Dendritic cell treated with granulocyte-macrophage colony-stimulating factor and Interleukin-4, amounts not matched to agents 40 ng/mL and 50 ng/mL, for 4 days (primary cell): ENCODE measurements at regions not wholly inside any gene's neighbourhood (a gene's known extent, or its start where the extent isn't known, plus 50 kb on each side); places are given as distances from the start of the nearest gene placed in this dataset.
"Not testable (repeated sequence)": the region's sequence is repeated elsewhere in the genome, so short reads cannot be mapped to it uniquely, and the experiment has no call there.

Source experiments
- H3K27ac Mint-ChIP-seq: one replicate; pipeline ENCODE4 v1.8.0; 2022; ENCODE audit warnings: mild to moderate bottlenecking, mixed read lengths
- H3K27me3 Mint-ChIP-seq: one replicate; pipeline ENCODE4 v1.8.0; 2022; ENCODE audit warnings: mild to moderate bottlenecking, mixed read lengths
- H3K36me3 Mint-ChIP-seq: one replicate; pipeline ENCODE4 v1.8.0; 2022; ENCODE audit warnings: low read depth, mixed read lengths
- H3K4me1 Mint-ChIP-seq: one replicate; pipeline ENCODE4 v1.8.0; 2022; ENCODE audit warnings: low read depth, mixed read lengths
- H3K4me3 Mint-ChIP-seq: one replicate; pipeline ENCODE4 v1.8.0; 2022; ENCODE audit warnings: mild to moderate bottlenecking, moderate library complexity, mixed read lengths
- H3K9me3 Mint-ChIP-seq: one replicate; pipeline ENCODE4 v1.8.0; 2022; ENCODE audit warnings: mixed read lengths
- intact Hi-C: fragments of 100-400 bp; cut with micrococcal nuclease; formaldehyde crosslinking; loops from one replicate; pipeline ENCODE4 v1.15.0; 2022

GRCh38 chr15:79492065-79492464 is 59.9 kb downstream of the MINAR1 start:
- H3K4me1 Mint-ChIP-seq, result no peaks in the 10 kb centered on the region
- intact Hi-C loops, result no loop called here
- H3K36me3 Mint-ChIP-seq, result no peaks in the 10 kb centered on the region
- H3K4me3 Mint-ChIP-seq, result no peak overlapping the region
- H3K9me3 Mint-ChIP-seq, result no peaks in the 10 kb centered on the region
- peaks cover 6% of the 10 kb centered on the region for H3K27me3 Mint-ChIP-seq
- no peak overlapping the region for H3K27ac Mint-ChIP-seq

- no peaks in the 10 kb centered on the region for H3K36me3 Mint-ChIP-seq
- intact Hi-C loops, result no loop called here
- H3K9me3 Mint-ChIP-seq, result no peaks in the 10 kb centered on the region
- H3K4me3 Mint-ChIP-seq, result no peak overlapping the region
- peaks cover 8% of the 10 kb centered on the region for H3K27me3 Mint-ChIP-seq
- no peak overlapping the region for H3K27ac Mint-ChIP-seq
- no peaks in the 10 kb centered on the region for H3K4me1 Mint-ChIP-seq
Measured at GRCh38 chr15:79494384-79494909, 62.3 kb downstream of the MINAR1 start.

DNA sequence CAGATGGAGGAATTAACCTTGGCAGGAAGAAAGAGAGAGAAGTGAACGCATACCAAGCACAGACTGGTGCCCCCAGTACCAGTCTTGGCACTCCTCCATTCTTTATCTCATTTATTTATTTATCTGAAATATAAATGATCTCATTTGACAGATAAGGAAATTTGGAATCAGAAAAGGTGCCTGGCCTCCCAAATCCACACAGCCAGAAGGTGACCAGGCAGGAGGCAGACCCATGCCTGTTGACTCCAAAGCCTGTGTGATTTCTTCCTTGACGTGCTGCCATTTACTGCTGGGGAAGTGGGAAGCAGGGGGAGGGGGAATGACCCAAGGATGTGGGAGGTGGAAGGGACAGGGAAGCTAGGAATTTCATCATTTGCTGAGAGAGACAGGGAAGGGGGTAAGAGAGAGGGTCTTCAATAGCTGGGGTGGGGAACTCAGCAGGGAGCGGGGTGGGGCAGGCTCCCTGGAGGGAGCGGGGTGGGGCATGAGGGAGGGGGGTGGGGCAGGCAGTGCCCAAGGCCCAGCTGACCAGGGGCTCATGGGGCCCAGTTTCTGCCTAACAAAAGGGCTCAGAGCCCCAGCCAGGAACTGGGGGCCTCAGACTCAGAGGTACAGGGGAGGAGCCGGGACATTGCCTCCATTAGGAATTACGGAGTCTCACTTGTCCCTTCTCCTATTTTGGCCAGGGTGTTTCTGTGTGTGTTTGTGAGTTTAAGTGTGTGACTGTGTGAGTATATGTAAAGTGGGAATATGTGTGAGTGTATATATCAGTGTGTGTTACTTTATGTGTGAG is 63.0 kb downstream of the MINAR1 start:
- no peaks in the 10 kb centered on the region for H3K36me3 Mint-ChIP-seq
- intact Hi-C loops, result no loop called here
- no peak overlapping the region for H3K4me3 Mint-ChIP-seq
- peaks cover 8% of the 10 kb centered on the region for H3K27me3 Mint-ChIP-seq
- H3K27ac Mint-ChIP-seq, result no peak overlapping the region
- H3K4me1 Mint-ChIP-seq, result no peaks in the 10 kb centered on the region
- no peaks in the 10 kb centered on the region for H3K9me3 Mint-ChIP-seq

DNA sequence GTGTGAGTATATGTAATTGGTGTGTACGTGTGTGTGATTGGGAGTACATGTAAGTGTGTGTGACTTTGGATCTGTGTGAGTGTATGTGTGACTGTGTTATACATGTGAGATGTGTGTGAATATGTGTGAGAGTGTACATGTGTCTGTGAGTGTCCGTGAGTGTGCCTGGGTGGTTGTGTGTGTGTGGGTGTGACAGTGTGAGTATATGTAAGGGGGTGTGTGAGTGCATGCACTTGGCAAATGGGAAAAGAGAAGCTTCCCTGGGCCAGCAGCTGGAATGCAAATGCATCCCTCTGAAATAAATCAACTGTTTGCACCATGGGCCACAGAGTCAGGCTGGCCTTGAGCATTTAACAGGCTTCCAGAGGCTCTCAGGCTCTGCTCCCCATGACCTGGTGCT is 63.6 kb downstream of the MINAR1 start:
- no peaks in the 10 kb centered on the region for H3K36me3 Mint-ChIP-seq
- H3K4me3 Mint-ChIP-seq, result no peak overlapping the region
- no peak overlapping the region for H3K27ac Mint-ChIP-seq
- no peaks in the 10 kb centered on the region for H3K4me1 Mint-ChIP-seq
- H3K27me3 Mint-ChIP-seq, result peaks cover 8% of the 10 kb centered on the region
- intact Hi-C loops, result no loop called here
- no peaks in the 10 kb centered on the region for H3K9me3 Mint-ChIP-seq

- Mint-ChIP-seq H3K27me3 (peaks cover 8% of the 10 kb centered on the region), H3K4me1 (no peaks in the 10 kb centered on the region), H3K4me3 (no peak overlapping the region), H3K27ac (no peak overlapping the region), H3K9me3 (no peaks in the 10 kb centered on the region), H3K36me3 (no peaks in the 10 kb centered on the region)
- intact Hi-C loops, result no loop called here
Measured at GRCh38 chr15:79496838-79497237, 64.7 kb downstream of the MINAR1 start.

DNA sequence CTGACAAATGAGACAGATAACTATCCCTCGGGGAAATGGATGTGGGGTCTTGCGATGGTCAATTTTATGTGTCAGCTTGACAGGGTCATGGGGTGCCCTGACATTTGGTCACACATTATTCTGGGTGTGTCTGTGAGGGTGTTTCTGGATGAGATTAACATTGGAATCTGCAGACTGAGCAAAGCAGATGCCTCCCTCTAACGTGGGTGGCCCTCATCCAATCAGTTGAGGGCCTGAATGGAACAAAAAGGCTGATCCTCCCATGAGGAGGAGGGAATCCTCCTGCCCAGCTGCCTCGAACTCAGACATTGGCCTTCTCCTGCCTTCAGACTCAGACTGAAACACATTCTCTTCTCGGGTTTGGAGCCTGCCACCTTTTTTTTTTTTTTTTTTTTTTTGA is 69.0 kb downstream of the MINAR1 start:
- H3K4me1 Mint-ChIP-seq, result no peaks in the 10 kb centered on the region
- H3K27me3 Mint-ChIP-seq, result peaks cover 2% of the 10 kb centered on the region
- H3K36me3 Mint-ChIP-seq, result no peaks in the 10 kb centered on the region
- no peak overlapping the region for H3K4me3 Mint-ChIP-seq
- H3K27ac Mint-ChIP-seq, result no peak overlapping the region
- intact Hi-C loops, result no loop called here
- no peaks in the 10 kb centered on the region for H3K9me3 Mint-ChIP-seq

GRCh38 chr15:79505956-79506355 is 73.8 kb downstream of the MINAR1 start:
- intact Hi-C loops, result no loop called here
- Mint-ChIP-seq H3K4me1 (no peaks in the 10 kb centered on the region), H3K4me3 (no peak overlapping the region), H3K36me3 (no peaks in the 10 kb centered on the region), H3K27me3 (no peaks in the 10 kb centered on the region), H3K9me3 (no peaks in the 10 kb centered on the region), H3K27ac (no peak overlapping the region)

DNA sequence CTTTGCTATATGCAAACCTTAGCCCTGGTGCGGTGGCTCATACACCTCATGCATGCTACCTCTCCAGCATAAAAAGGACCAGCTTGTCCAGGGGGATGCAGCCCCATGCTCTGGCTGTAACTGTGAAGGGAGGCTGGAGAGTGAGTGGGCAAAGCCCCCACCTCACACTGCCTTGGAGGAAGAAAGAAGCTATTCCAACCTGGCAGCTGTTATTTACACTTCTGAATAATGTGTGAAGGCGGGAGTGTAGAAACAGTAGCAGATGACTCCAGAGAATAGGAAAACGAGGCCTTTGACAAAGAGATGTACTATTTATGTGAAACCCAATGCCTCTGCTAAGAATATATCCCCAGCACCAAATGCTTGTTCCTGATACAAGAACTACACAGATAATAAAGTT is 80.7 kb downstream of the MINAR1 start:
- H3K27me3 Mint-ChIP-seq, H3K4me3 Mint-ChIP-seq, H3K9me3 Mint-ChIP-seq, intact Hi-C loops, H3K4me1 Mint-ChIP-seq, H3K27ac Mint-ChIP-seq, H3K36me3 Mint-ChIP-seq: not testable (repeated sequence)

- Mint-ChIP-seq H3K4me1 (no peaks in the 10 kb centered on the region), H3K9me3 (no peaks in the 10 kb centered on the region), H3K27me3 (peaks cover 2% of the 10 kb centered on the region), H3K36me3 (no peaks in the 10 kb centered on the region), H3K27ac (no peak overlapping the region), H3K4me3 (no peak overlapping the region)
- intact Hi-C loops, result no loop called here
Measured at GRCh38 chr15:79513417-79513816, 81.3 kb downstream of the MINAR1 start.

GRCh38 chr15:79513940-79514339 is 81.8 kb downstream of the MINAR1 start:
- Mint-ChIP-seq H3K4me1 (no peaks in the 10 kb centered on the region), H3K9me3 (no peaks in the 10 kb centered on the region), H3K4me3 (no peak overlapping the region), H3K36me3 (no peaks in the 10 kb centered on the region), H3K27me3 (peaks cover 2% of the 10 kb centered on the region), H3K27ac (no peak overlapping the region)
- intact Hi-C loops, result no loop called here

GRCh38 chr15:79515300-79516027 is 83.3 kb downstream of the MINAR1 start:
- H3K27ac Mint-ChIP-seq, result no peak overlapping the region
- H3K4me1 Mint-ChIP-seq, result no peaks in the 10 kb centered on the region
- H3K27me3 Mint-ChIP-seq, result peaks cover 2% of the 10 kb centered on the region
- no peaks in the 10 kb centered on the region for H3K9me3 Mint-ChIP-seq
- intact Hi-C loops, result no loop called here
- H3K4me3 Mint-ChIP-seq, result no peak overlapping the region
- no peaks in the 10 kb centered on the region for H3K36me3 Mint-ChIP-seq

GRCh38 chr15:79516155-79516554 is 84.0 kb downstream of the MINAR1 start:
- intact Hi-C loops, result no loop called here
- no peak overlapping the region for H3K4me3 Mint-ChIP-seq
- H3K9me3 Mint-ChIP-seq, result no peaks in the 10 kb centered on the region
- H3K27me3 Mint-ChIP-seq, result peaks cover 3% of the 10 kb centered on the region
- no peak overlapping the region for H3K27ac Mint-ChIP-seq
- H3K4me1 Mint-ChIP-seq, result no peaks in the 10 kb centered on the region
- no peaks in the 10 kb centered on the region for H3K36me3 Mint-ChIP-seq

DNA sequence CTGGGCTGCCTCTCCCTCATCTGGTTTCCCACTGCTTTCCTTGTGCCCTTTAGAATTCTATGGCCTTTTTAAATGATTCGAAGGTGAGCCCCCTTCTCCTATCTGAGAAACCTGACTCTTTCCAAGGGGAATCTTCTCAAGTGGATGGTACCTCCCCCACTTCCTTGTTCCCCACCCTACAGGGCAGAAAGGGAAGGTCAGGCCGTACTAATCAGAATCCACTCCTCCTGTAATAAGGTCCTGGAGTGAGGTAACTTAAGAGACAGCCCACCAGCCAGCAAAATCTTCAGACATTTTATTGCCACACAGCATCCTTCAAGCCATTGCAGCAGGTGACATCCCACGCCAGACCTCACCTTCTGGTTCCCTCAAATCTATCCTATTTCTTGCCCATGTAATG is 84.5 kb downstream of the MINAR1 start:
- Mint-ChIP-seq H3K27ac (no peak overlapping the region), H3K36me3 (no peaks in the 10 kb centered on the region), H3K4me1 (no peaks in the 10 kb centered on the region), H3K9me3 (no peaks in the 10 kb centered on the region), H3K4me3 (no peak overlapping the region), H3K27me3 (peaks cover 3% of the 10 kb centered on the region)
- intact Hi-C loops, result no loop called here

- Mint-ChIP-seq H3K4me3 (no peak overlapping the region), H3K36me3 (no peaks in the 10 kb centered on the region), H3K27ac (no peak overlapping the region), H3K9me3 (no peaks in the 10 kb centered on the region), H3K4me1 (no peaks in the 10 kb centered on the region), H3K27me3 (peaks cover 2% of the 10 kb centered on the region)
- intact Hi-C loops, result no loop called here
Measured at GRCh38 chr15:79519628-79520027, 87.5 kb downstream of the MINAR1 start.
